Mesendoderm (in vitro differentiated cells): ENCODE measurements at regions not wholly inside any gene's neighbourhood (a gene's known extent, or its start where the extent isn't known, plus 50 kb on each side); places are given as distances from the start of the nearest gene placed in this dataset.

Source experiments
- DNase-seq: peaks from one replicate; pipeline ENCODE4 v3.0.0; 2013
- H2AK5ac ChIP-seq: 2 replicates; pipeline ENCODE4 v1.6.1; 2013; ENCODE audit warnings: low read length, inconsistent platforms
- H2BK120ac ChIP-seq: 2 replicates; pipeline ENCODE4 v1.6.1; 2013; ENCODE audit warnings: low read depth, mild to moderate bottlenecking, low read length, moderate library complexity, mixed read lengths
- H2BK15ac ChIP-seq: replicated peaks from 2 replicates; pipeline ENCODE4 v1.6.1; 2013; ENCODE audit warnings: low read depth, mild to moderate bottlenecking, moderate library complexity
- H2BK5ac ChIP-seq: 2 replicates; pipeline ENCODE4 v1.6.1; 2013; ENCODE audit warnings: low read length, inconsistent platforms
- H3K18ac ChIP-seq: 2 replicates; pipeline ENCODE4 v1.6.1; 2013; ENCODE audit warnings: mild to moderate bottlenecking, low read length, mixed read lengths
- H3K23ac ChIP-seq: one replicate; pipeline ENCODE4 v1.6.1; 2013; ENCODE audit warnings: low read length
- H3K27ac ChIP-seq: 2 replicates; pipeline ENCODE4 v1.5.1; 2013; ENCODE audit warnings: low read depth, mild to moderate bottlenecking, inconsistent platforms, low read length, moderate library complexity
- H3K27me3 ChIP-seq: 2 replicates; pipeline ENCODE4 v1.6.1; 2013; ENCODE audit warnings: low read length, control low read depth, mild to moderate bottlenecking, inconsistent platforms; ENCODE audit not compliant: insufficient read depth, poor library complexity
- H3K36me3 ChIP-seq: 2 replicates; pipeline ENCODE4 v1.6.1; 2013; ENCODE audit warnings: low read length, inconsistent platforms; ENCODE audit not compliant: control insufficient read depth, insufficient read depth
- H3K4ac ChIP-seq: one replicate; pipeline ENCODE4 v1.6.1; 2013; ENCODE audit warnings: low read depth, mild to moderate bottlenecking, low read length, moderate library complexity
- H3K4me1 ChIP-seq: 2 replicates; pipeline ENCODE4 v1.6.1; 2013; ENCODE audit warnings: low read depth, low read length, inconsistent platforms; ENCODE audit not compliant: control insufficient read depth
- H3K4me2 ChIP-seq: 2 replicates; pipeline ENCODE4 v1.6.1; 2013; ENCODE audit warnings: low read length
- H3K4me3 ChIP-seq: 2 replicates; pipeline ENCODE4 v1.5.1; 2013; ENCODE audit warnings: mild to moderate bottlenecking, low read length
- H3K56ac ChIP-seq: one replicate; pipeline ENCODE4 v1.6.1; 2013; ENCODE audit warnings: low read length
- H3K79me1 ChIP-seq: 2 replicates; pipeline ENCODE4 v1.6.1; 2013; ENCODE audit warnings: low read length, inconsistent platforms
- H3K79me2 ChIP-seq: 2 replicates; pipeline ENCODE4 v1.6.1; 2013; ENCODE audit warnings: mild to moderate bottlenecking, low read length; ENCODE audit not compliant: control insufficient read depth, insufficient read depth
- H3K9ac ChIP-seq: 2 replicates; pipeline ENCODE4 v1.6.1; 2013; ENCODE audit warnings: low read length, inconsistent platforms
- H4K5ac ChIP-seq: one replicate; pipeline ENCODE4 v1.6.1; 2013; ENCODE audit warnings: low read length
- H4K8ac ChIP-seq: one replicate; pipeline ENCODE4 v1.6.1; 2013; ENCODE audit warnings: low read depth, mild to moderate bottlenecking, control low read depth, low read length, moderate library complexity
- WGBS: extraction: QIAGEN DNeasy Blood & Tissue Kit; methylation state at CpG from one replicate; pipeline ENCODE4 v1.1.7; 2013; ENCODE audit warnings: low lambda C conversion rate, missing lambda C conversion rate; ENCODE audit not compliant: insufficient coverage; ENCODE audit errors: extremely low coverage; 5-methylcytosine and 5-hydroxymethylcytosine counted together

GRCh38 chr21:19986396-19986795 is 1011.8 kb upstream of the NCAM2 start:
- WGBS = 100% methylated on average over 2 of the region's 2 CpGs
- Histone ChIP-seq H2AK5ac (no peak overlapping the region), H3K4me2 (no peak overlapping the region), H3K4me3 (no peak overlapping the region), H3K27ac (no peak overlapping the region), H3K79me1 (no peaks in the 10 kb centered on the region), H2BK15ac (no peak overlapping the region), H4K8ac (no peak overlapping the region), H3K36me3 (no peaks in the 10 kb centered on the region), H3K23ac (no peak overlapping the region), H2BK5ac (no peak overlapping the region), H3K4me1 (no peaks in the 10 kb centered on the region), H3K9ac (no peak overlapping the region), H3K56ac (no peak overlapping the region), H3K27me3 (no peaks in the 10 kb centered on the region), H2BK120ac (no peak overlapping the region), H4K5ac (no peak overlapping the region), H3K79me2 (no peaks in the 10 kb centered on the region), H3K18ac (no peak overlapping the region), H3K4ac (no peak overlapping the region)
- DNase-seq = no peak

- H3K23ac ChIP-seq = no peak overlapping the region
- H2BK15ac ChIP-seq = no peak overlapping the region
- H3K79me1 ChIP-seq = no peaks in the 10 kb centered on the region
- H3K4ac ChIP-seq = no peak overlapping the region
- WGBS = no CpG with 5 or more reads among the region's 4 CpGs
- no peak overlapping the region for H2BK5ac ChIP-seq
- H3K9ac ChIP-seq = no peak overlapping the region
- H3K18ac ChIP-seq = no peak overlapping the region
- H3K27ac ChIP-seq = no peak overlapping the region
- H3K4me1 ChIP-seq = no peaks in the 10 kb centered on the region
- no peaks in the 10 kb centered on the region for H3K79me2 ChIP-seq
- no peak overlapping the region for H2BK120ac ChIP-seq
- no peaks in the 10 kb centered on the region for H3K36me3 ChIP-seq
- H4K5ac ChIP-seq = no peak overlapping the region
- DNase-seq = no peak
- H3K4me2 ChIP-seq = no peak overlapping the region
- no peaks in the 10 kb centered on the region for H3K27me3 ChIP-seq
- no peak overlapping the region for H3K56ac ChIP-seq
- no peak overlapping the region for H4K8ac ChIP-seq
- H3K4me3 ChIP-seq = no peak overlapping the region
- no peak overlapping the region for H2AK5ac ChIP-seq
Observed at GRCh38 chr21:19987671-19988070, 1010.5 kb upstream of the NCAM2 start.

GRCh38 chr21:19992540-19992939 is 1005.7 kb upstream of the NCAM2 start:
- H3K79me2 ChIP-seq = no peaks in the 10 kb centered on the region
- H3K27ac ChIP-seq = no peak overlapping the region
- no peak overlapping the region for H3K9ac ChIP-seq
- no peak overlapping the region for H3K4ac ChIP-seq
- no peak overlapping the region for H3K56ac ChIP-seq
- H3K4me1 ChIP-seq = no peaks in the 10 kb centered on the region
- DNase-seq = no peak
- H3K18ac ChIP-seq = no peak overlapping the region
- no peak overlapping the region for H2BK5ac ChIP-seq
- no peak overlapping the region for H2BK15ac ChIP-seq
- H2BK120ac ChIP-seq = no peak overlapping the region
- no peaks in the 10 kb centered on the region for H3K27me3 ChIP-seq
- no peak overlapping the region for H4K8ac ChIP-seq
- no peaks in the 10 kb centered on the region for H3K79me1 ChIP-seq
- no peak overlapping the region for H3K23ac ChIP-seq
- no peak overlapping the region for H3K4me3 ChIP-seq
- no peak overlapping the region for H4K5ac ChIP-seq
- H3K4me2 ChIP-seq = no peak overlapping the region
- no peak overlapping the region for H2AK5ac ChIP-seq
- no peaks in the 10 kb centered on the region for H3K36me3 ChIP-seq

GRCh38 chr21:19993268-19993667 is 1004.9 kb upstream of the NCAM2 start:
- no peak overlapping the region for H2BK120ac ChIP-seq
- H3K23ac ChIP-seq = no peak overlapping the region
- no peak overlapping the region for H4K5ac ChIP-seq
- no CpG with 5 or more reads among the region's 4 CpGs for whole genome bisulfite sequencing
- H2BK5ac ChIP-seq = no peak overlapping the region
- no peaks in the 10 kb centered on the region for H3K79me1 ChIP-seq
- no peaks in the 10 kb centered on the region for H3K4me1 ChIP-seq
- no peak overlapping the region for H4K8ac ChIP-seq
- H3K4me3 ChIP-seq = no peak overlapping the region
- no peak overlapping the region for H3K56ac ChIP-seq
- H3K18ac ChIP-seq = no peak overlapping the region
- no peak overlapping the region for H2AK5ac ChIP-seq
- DNase-seq = no peak
- no peaks in the 10 kb centered on the region for H3K27me3 ChIP-seq
- H3K4ac ChIP-seq = no peak overlapping the region
- no peak overlapping the region for H3K27ac ChIP-seq
- H2BK15ac ChIP-seq = no peak overlapping the region
- no peak overlapping the region for H3K4me2 ChIP-seq
- no peaks in the 10 kb centered on the region for H3K79me2 ChIP-seq
- no peaks in the 10 kb centered on the region for H3K36me3 ChIP-seq
- no peak overlapping the region for H3K9ac ChIP-seq

GRCh38 chr21:19995253-19995652 is 1003.0 kb upstream of the NCAM2 start:
- no peaks in the 10 kb centered on the region for H3K79me1 ChIP-seq
- no CpG with 5 or more reads among the region's 7 CpGs for WGBS
- H2AK5ac ChIP-seq = no peak overlapping the region
- no peak overlapping the region for H3K4me3 ChIP-seq
- no peak overlapping the region for H2BK5ac ChIP-seq
- no peak overlapping the region for H3K56ac ChIP-seq
- H2BK15ac ChIP-seq = no peak overlapping the region
- no peak overlapping the region for H4K5ac ChIP-seq
- DNase-seq = no peak
- no peak overlapping the region for H3K4me2 ChIP-seq
- no peak overlapping the region for H3K9ac ChIP-seq
- no peak overlapping the region for H3K4ac ChIP-seq
- H2BK120ac ChIP-seq = no peak overlapping the region
- H4K8ac ChIP-seq = no peak overlapping the region
- H3K27me3 ChIP-seq = no peaks in the 10 kb centered on the region
- H3K27ac ChIP-seq = no peak overlapping the region
- H3K4me1 ChIP-seq = no peaks in the 10 kb centered on the region
- H3K36me3 ChIP-seq = no peaks in the 10 kb centered on the region
- no peaks in the 10 kb centered on the region for H3K79me2 ChIP-seq
- H3K23ac ChIP-seq = no peak overlapping the region
- no peak overlapping the region for H3K18ac ChIP-seq

GRCh38 chr21:19998453-19998852 is 999.8 kb upstream of the NCAM2 start:
- H3K27ac ChIP-seq = no peak overlapping the region

More at GRCh38 chr21:19998453-19998852, 999.8 kb upstream of the NCAM2 start:
- Histone ChIP-seq H2BK120ac (no peak overlapping the region), H3K27me3 (no peaks in the 10 kb centered on the region), H3K56ac (no peak overlapping the region), H3K36me3 (no peaks in the 10 kb centered on the region), H3K79me2 (no peaks in the 10 kb centered on the region), H2BK15ac (no peak overlapping the region), H4K8ac (no peak overlapping the region), H3K23ac (no peak overlapping the region), H3K4me1 (no peaks in the 10 kb centered on the region), H3K4me2 (no peak overlapping the region), H3K4me3 (no peak overlapping the region), H3K18ac (no peak overlapping the region), H3K4ac (no peak overlapping the region), H2AK5ac (no peak overlapping the region), H2BK5ac (no peak overlapping the region), H4K5ac (no peak overlapping the region), H3K9ac (no peak overlapping the region), H3K79me1 (no peaks in the 10 kb centered on the region)
- no peak for DNase-seq
- no CpG with 5 or more reads among the region's 5 CpGs for WGBS
